Endothelial cell (in vitro differentiated cells): ENCODE measurements at regions not wholly inside any gene's neighbourhood (a gene's known extent, or its start where the extent isn't known, plus 50 kb on each side); places are given as distances from the start of the nearest gene placed in this dataset.

Experiments
- DNase-seq: peaks from one replicate; pipeline ENCODE4 v3.0.0; 2021; ENCODE audit warnings: low spot score
- H3K27ac Mint-ChIP-seq: one replicate; pipeline ENCODE4 v1.8.0; 2021; ENCODE audit warnings: mixed read lengths, inconsistent platforms; ENCODE audit not compliant: unreplicated experiment
- H3K27me3 Mint-ChIP-seq: one replicate; pipeline ENCODE4 v1.8.0; 2021; ENCODE audit warnings: mild to moderate bottlenecking, moderate library complexity, mixed read lengths, inconsistent platforms; ENCODE audit not compliant: unreplicated experiment
- H3K36me3 Mint-ChIP-seq: one replicate; pipeline ENCODE4 v1.8.0; 2021; ENCODE audit warnings: mild to moderate bottlenecking, low read depth, mixed read lengths, inconsistent platforms; ENCODE audit not compliant: unreplicated experiment
- H3K4me1 Mint-ChIP-seq: one replicate; pipeline ENCODE4 v1.8.0; 2021; ENCODE audit warnings: mild to moderate bottlenecking, mixed read lengths, inconsistent platforms; ENCODE audit not compliant: unreplicated experiment
- H3K4me3 Mint-ChIP-seq: one replicate; pipeline ENCODE4 v1.8.0; 2021; ENCODE audit warnings: mild to moderate bottlenecking, mixed read lengths, inconsistent platforms; ENCODE audit not compliant: unreplicated experiment
- H3K9me3 Mint-ChIP-seq: one replicate; pipeline ENCODE4 v1.8.0; 2021; ENCODE audit warnings: mixed read lengths, inconsistent platforms; ENCODE audit not compliant: unreplicated experiment
- CTCF ChIP-seq: fragments of 200-600 bp; sonication (generic); IDR thresholded peaks from one replicate; pipeline ENCODE4 v1.5.0; 2021; ENCODE audit warnings: antibody characterized with exemption; ENCODE audit not compliant: unreplicated experiment

- TF ChIP-seq CTCF, result no peak
Measured at GRCh38 chr5:19098434-19098833, 889.6 kb downstream of the CDH18 start.

GRCh38 chr5:19099195-19099594 lies 888.8 kb downstream of the CDH18 start:
- Mint-ChIP-seq H3K27ac (no peak overlapping the region), H3K36me3 (no peaks in the 10 kb centered on the region), H3K9me3 (no peaks in the 10 kb centered on the region), H3K27me3 (no peaks in the 10 kb centered on the region), H3K4me3 (no peak overlapping the region), H3K4me1 (no peaks in the 10 kb centered on the region)
- no peak for DNase-seq
- TF ChIP-seq CTCF, result no peak

More at GRCh38 chr5:19098434-19098833, 889.6 kb downstream of the CDH18 start:
- no peak overlapping the region for H3K27ac Mint-ChIP-seq
- no peak for DNase-seq
- no peak overlapping the region for H3K4me3 Mint-ChIP-seq
- no peaks in the 10 kb centered on the region for H3K36me3 Mint-ChIP-seq
- H3K9me3 Mint-ChIP-seq, result no peaks in the 10 kb centered on the region
- no peaks in the 10 kb centered on the region for H3K27me3 Mint-ChIP-seq
- no peaks in the 10 kb centered on the region for H3K4me1 Mint-ChIP-seq

- H3K9me3 Mint-ChIP-seq, result no peaks in the 10 kb centered on the region
- H3K4me1 Mint-ChIP-seq, result peaks cover 5% of the 10 kb centered on the region
- H3K27me3 Mint-ChIP-seq, result no peaks in the 10 kb centered on the region
- no peak for TF ChIP-seq CTCF
- no peaks in the 10 kb centered on the region for H3K36me3 Mint-ChIP-seq
- H3K4me3 Mint-ChIP-seq, result no peak overlapping the region
- DNase-seq, result no peak
- no peak overlapping the region for H3K27ac Mint-ChIP-seq
Measured at GRCh38 chr5:19104948-19105347, 883.1 kb downstream of the CDH18 start.

GRCh38 chr5:19122923-19123322 lies 865.1 kb downstream of the CDH18 start:
- H3K36me3 Mint-ChIP-seq, result no peaks in the 10 kb centered on the region
- H3K9me3 Mint-ChIP-seq, result no peaks in the 10 kb centered on the region
- H3K27ac Mint-ChIP-seq, result no peak overlapping the region
- DNase-seq, result no peak
- no peak overlapping the region for H3K4me3 Mint-ChIP-seq
- no peaks in the 10 kb centered on the region for H3K27me3 Mint-ChIP-seq
- no peaks in the 10 kb centered on the region for H3K4me1 Mint-ChIP-seq
- no peak for TF ChIP-seq CTCF

GRCh38 chr5:19125956-19126713 lies 861.9 kb downstream of the CDH18 start:
- DNase-seq, result no peak
- Mint-ChIP-seq H3K27me3 (no peaks in the 10 kb centered on the region), H3K27ac (no peak overlapping the region), H3K36me3 (no peaks in the 10 kb centered on the region), H3K4me1 (no peaks in the 10 kb centered on the region), H3K9me3 (no peaks in the 10 kb centered on the region), H3K4me3 (no peak overlapping the region)
- no peak for TF ChIP-seq CTCF
